ENCODE measurements at regions not wholly inside any gene's neighbourhood (a gene's known extent, or its start where the extent isn't known, plus 50 kb on each side); places are given as distances from the start of the nearest gene placed in this dataset.

DNA sequence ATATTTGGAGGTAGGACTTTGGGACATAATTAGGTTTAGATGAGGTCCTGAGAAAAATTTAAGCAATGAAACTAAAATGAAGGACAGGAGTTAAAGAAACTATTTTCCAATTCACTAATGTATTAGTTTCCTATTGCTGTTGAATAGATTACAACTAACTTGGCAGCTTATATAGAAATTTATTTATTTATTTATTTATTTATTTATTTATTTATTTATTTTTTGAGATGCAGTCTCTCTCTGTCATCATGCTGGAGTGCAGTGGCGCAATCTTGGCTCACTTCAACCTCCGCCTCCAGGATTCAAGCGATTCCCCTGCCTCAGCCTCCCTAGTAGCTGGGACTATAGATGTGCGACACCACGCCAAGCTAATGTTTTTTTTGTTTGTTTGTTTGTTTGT is 182.4 kb upstream of the ADCY2 start:
- TF ChIP-seq, protein P1, sequence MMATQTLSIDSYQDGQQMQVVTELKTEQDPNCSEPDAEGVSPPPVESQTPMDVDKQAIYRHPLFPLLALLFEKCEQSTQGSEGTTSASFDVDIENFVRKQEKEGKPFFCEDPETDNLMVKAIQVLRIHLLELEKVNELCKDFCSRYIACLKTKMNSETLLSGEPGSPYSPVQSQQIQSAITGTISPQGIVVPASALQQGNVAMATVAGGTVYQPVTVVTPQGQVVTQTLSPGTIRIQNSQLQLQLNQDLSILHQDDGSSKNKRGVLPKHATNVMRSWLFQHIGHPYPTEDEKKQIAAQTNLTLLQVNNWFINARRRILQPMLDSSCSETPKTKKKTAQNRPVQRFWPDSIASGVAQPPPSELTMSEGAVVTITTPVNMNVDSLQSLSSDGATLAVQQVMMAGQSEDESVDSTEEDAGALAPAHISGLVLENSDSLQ (IDR thresholded peaks at IDR 0.05), result no peak
- no peak for TF ChIP-seq ARNT (IDR thresholded peaks at IDR 0.05)
- no peak for TF ChIP-seq FOXM1 (IDR thresholded peaks at IDR 0.05; ENCODE audit: borderline replicate concordance)
- no peak for TF ChIP-seq FOXK2 (IDR thresholded peaks at IDR 0.05)
- no peak for TF ChIP-seq BHLHE40 (IDR thresholded peaks at IDR 0.05; ENCODE audit: borderline replicate concordance)
- no peak for TF ChIP-seq SP1 (IDR thresholded peaks at IDR 0.05)
- TF ChIP-seq HDGF (IDR thresholded peaks at IDR 0.05; ENCODE audit: borderline replicate concordance), result no peak

Measured in HEK293T (cell line).